ENCODE measurements at regions not wholly inside any gene's neighbourhood (a gene's known extent, or its start where the extent isn't known, plus 50 kb on each side); places are given as distances from the start of the nearest gene placed in this dataset.
"Not testable (repeated sequence)": the region's sequence is repeated elsewhere in the genome, so short reads cannot be mapped to it uniquely, and the experiment has no call there.

- TF ChIP-seq POLR2AphosphoS5 (IDR thresholded peaks at IDR 0.05) = not testable (repeated sequence)
- TF ChIP-seq, protein P1, sequence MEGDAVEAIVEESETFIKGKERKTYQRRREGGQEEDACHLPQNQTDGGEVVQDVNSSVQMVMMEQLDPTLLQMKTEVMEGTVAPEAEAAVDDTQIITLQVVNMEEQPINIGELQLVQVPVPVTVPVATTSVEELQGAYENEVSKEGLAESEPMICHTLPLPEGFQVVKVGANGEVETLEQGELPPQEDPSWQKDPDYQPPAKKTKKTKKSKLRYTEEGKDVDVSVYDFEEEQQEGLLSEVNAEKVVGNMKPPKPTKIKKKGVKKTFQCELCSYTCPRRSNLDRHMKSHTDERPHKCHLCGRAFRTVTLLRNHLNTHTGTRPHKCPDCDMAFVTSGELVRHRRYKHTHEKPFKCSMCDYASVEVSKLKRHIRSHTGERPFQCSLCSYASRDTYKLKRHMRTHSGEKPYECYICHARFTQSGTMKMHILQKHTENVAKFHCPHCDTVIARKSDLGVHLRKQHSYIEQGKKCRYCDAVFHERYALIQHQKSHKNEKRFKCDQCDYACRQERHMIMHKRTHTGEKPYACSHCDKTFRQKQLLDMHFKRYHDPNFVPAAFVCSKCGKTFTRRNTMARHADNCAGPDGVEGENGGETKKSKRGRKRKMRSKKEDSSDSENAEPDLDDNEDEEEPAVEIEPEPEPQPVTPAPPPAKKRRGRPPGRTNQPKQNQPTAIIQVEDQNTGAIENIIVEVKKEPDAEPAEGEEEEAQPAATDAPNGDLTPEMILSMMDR (IDR thresholded peaks at IDR 0.05) = not testable (repeated sequence)
Observed at GRCh38 chr6:48371226-48371625, 260.2 kb upstream of the PTCHD4 start.

All from prostate gland (tissue), 2 donors.